ENCODE measurements at regions not wholly inside any gene's neighbourhood (a gene's known extent, or its start where the extent isn't known, plus 50 kb on each side); places are given as distances from the start of the nearest gene placed in this dataset.

- no TSS peak for BruUV-seq (replicated peaks)
- intact Hi-C loops (cut with micrococcal nuclease; ENCODE audit: unreplicated experiment): no loop called here
- no peak overlapping the region for H3K27ac ChIP-seq (ENCODE audit: low read depth, low read length, poor library complexity, severe bottlenecking)
- H3K9me2 ChIP-seq (ENCODE audit: insufficient read depth, low read length): no peaks in the 10 kb centered on the region
- H3K4me2 ChIP-seq (ENCODE audit: low read length): no peak overlapping the region
- no peaks in the 10 kb centered on the region for H3K9me3 ChIP-seq (ENCODE audit: low read length)
- H2AFZ ChIP-seq (ENCODE audit: low read length): no peak overlapping the region
- no peaks in the 10 kb centered on the region for H3K36me3 ChIP-seq (ENCODE audit: insufficient read depth, low read length)
- no peaks in the 10 kb centered on the region for H3K79me2 ChIP-seq (ENCODE audit: insufficient read depth, low read depth, low read length)
- no peak overlapping the region for H3K4me3 ChIP-seq (ENCODE audit: low read depth, low read length, poor library complexity, severe bottlenecking)
- ChIA-PET CTCF (ENCODE audit: unreplicated experiment) (no interaction called here), POLR2A (interaction anchor here (0.6 to 0.9 kb wide), 2 partner anchors 12 to 165 kb away, joined by 3 to 4 read pairs; no protein-coding TSS in a partner anchor)
- H3K4me1 ChIP-seq (ENCODE audit: insufficient read depth, low read length, poor library complexity, severe bottlenecking): no peaks in the 10 kb centered on the region
- DNase-seq (ENCODE audit: low spot score): no peak
- TF ChIP-seq EZH2phosphoT487 (IDR thresholded peaks at IDR 0.05; ENCODE audit: borderline replicate concordance, low read depth, low read length) (no peak), CTCF (conservative IDR thresholded peaks at IDR 0.05; ENCODE audit: low read length) (no peak)
- H4K20me1 ChIP-seq (ENCODE audit: insufficient read depth, low read length): no peaks in the 10 kb centered on the region
Observed at GRCh38 chr10:114713525-114714090, 55.5 kb upstream of the ABLIM1 start.

GRCh38 chr10:114714281-114714741 is 56.2 kb upstream of the ABLIM1 start:
- POLR2A ChIA-PET: interaction anchor here (0.6 kb wide), 1 partner anchor 165 kb away, joined by 4 read pairs; no protein-coding TSS in a partner anchor

More at GRCh38 chr10:114714281-114714741, 56.2 kb upstream of the ABLIM1 start:
- Histone ChIP-seq H3K4me2 (ENCODE audit: low read length) (no peak overlapping the region), H3K4me1 (ENCODE audit: insufficient read depth, low read length, poor library complexity, severe bottlenecking) (no peaks in the 10 kb centered on the region), H3K9me2 (ENCODE audit: insufficient read depth, low read length) (no peaks in the 10 kb centered on the region), H2AFZ (ENCODE audit: low read length) (no peak overlapping the region), H3K9me3 (ENCODE audit: low read length) (no peaks in the 10 kb centered on the region), H4K20me1 (ENCODE audit: insufficient read depth, low read length) (no peaks in the 10 kb centered on the region), H3K79me2 (ENCODE audit: insufficient read depth, low read depth, low read length) (no peaks in the 10 kb centered on the region), H3K27ac (ENCODE audit: low read depth, low read length, poor library complexity, severe bottlenecking) (no peak overlapping the region), H3K4me3 (ENCODE audit: low read depth, low read length, poor library complexity, severe bottlenecking) (no peak overlapping the region), H3K36me3 (ENCODE audit: insufficient read depth, low read length) (no peaks in the 10 kb centered on the region)
- intact Hi-C loops (cut with micrococcal nuclease; ENCODE audit: unreplicated experiment): no loop called here
- CTCF ChIA-PET (ENCODE audit: unreplicated experiment): no interaction called here
- no peak for TF ChIP-seq CTCF (conservative IDR thresholded peaks at IDR 0.05; ENCODE audit: low read length)
- no TSS peak for BruUV-seq (replicated peaks)
- no peak for DNase-seq (ENCODE audit: low spot score)
